ENCODE measurements at regions not wholly inside any gene's neighbourhood (a gene's known extent, or its start where the extent isn't known, plus 50 kb on each side); places are given as distances from the start of the nearest gene placed in this dataset.
A peak's percentile ranks its signal among the peaks of the same experiment; 100 is the strongest.

DNA sequence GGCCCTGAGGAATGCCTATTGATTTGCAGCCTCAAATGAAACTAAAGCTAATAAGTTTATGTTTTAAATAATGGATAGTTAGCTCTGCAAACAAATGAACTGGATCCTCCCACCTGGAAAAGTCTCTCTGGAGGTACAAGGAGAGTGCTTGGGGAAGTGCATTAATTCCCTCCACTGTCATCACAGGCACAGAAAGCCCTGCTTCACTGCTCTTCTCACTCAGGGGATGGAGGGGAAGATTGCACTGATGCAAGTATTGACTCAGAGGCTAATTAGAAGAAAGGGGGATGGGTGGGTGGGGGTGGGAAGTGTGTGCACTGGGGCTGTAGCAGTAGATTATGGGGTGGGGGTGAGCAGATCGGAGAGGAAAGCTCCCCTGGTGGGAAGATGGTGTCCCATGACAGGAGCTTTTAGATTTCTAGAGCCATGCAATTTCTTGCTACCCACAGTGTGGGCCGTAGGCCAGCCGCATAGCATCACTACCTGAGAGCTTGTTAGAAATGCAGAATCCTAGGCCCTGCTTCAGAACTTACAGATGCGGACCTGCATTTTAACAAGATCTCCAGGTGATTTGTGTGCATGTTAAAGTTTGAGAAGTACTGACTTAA, 163.9 kb downstream of the HIPK3 start:
- Histone ChIP-seq H3K36me3 (ENCODE audit: insufficient read depth, low read length) (no peaks in the 10 kb centered on the region), H3K4me1 (ENCODE audit: insufficient read depth, low read length) (no peaks in the 10 kb centered on the region), H3K9me3 (ENCODE audit: low read length) (no peaks in the 10 kb centered on the region), H3K27ac (ENCODE audit: low read depth, low read length) (no peak overlapping the region), H3K27me3 (ENCODE audit: insufficient read depth, low read length, poor library complexity, severe bottlenecking) (no peaks in the 10 kb centered on the region), H3K4me3 (ENCODE audit: low read length) (no peak overlapping the region)
- Mint-ChIP-seq H3K27me3 (peaks cover 12 to 42% of the 10 kb centered on the region in 2 donors), H3K4me1 (no peaks in the 10 kb centered on the region), H3K27ac (no peak overlapping the region), H3K36me3 (no peaks in the 10 kb centered on the region), H3K9me3 (no peaks in the 10 kb centered on the region), H3K4me3 (no peak overlapping the region)
- no peak for DNase-seq
- POLR2A ChIA-PET: no interaction called here
- CTCF ChIA-PET: no interaction called here

DNA sequence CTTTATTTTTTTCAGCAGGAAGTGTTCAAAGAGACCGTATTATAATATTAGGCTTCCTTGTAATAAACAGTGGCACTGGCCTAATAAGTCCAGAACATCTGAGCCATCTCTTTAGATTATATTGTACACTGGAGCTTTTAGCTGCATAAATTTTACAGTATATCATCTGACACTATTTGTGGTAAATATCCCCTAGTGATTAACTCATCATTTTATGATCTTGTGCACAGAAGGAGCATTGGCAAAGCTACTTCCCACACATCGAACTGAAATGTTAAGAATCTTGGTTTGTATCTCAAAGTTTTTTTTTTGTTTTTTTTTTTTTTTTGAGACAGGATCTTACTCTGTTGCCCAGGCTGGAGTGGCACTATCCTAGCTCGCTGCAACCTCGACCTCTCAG, 162.7 kb downstream of the HIPK3 start:
- Histone ChIP-seq H3K4me3 (ENCODE audit: low read length) (no peak overlapping the region), H3K9me3 (ENCODE audit: low read length) (no peaks in the 10 kb centered on the region), H3K36me3 (ENCODE audit: insufficient read depth, low read length) (no peaks in the 10 kb centered on the region), H3K27me3 (ENCODE audit: insufficient read depth, low read length, poor library complexity, severe bottlenecking) (no peaks in the 10 kb centered on the region), H3K27ac (ENCODE audit: low read depth, low read length) (no peak overlapping the region), H3K4me1 (ENCODE audit: insufficient read depth, low read length) (no peaks in the 10 kb centered on the region)
- Mint-ChIP-seq H3K27me3 (peaks cover 12 to 50% of the 10 kb centered on the region in 2 donors), H3K36me3 (no peaks in the 10 kb centered on the region), H3K4me1 (no peaks in the 10 kb centered on the region), H3K4me3 (no peak overlapping the region), H3K9me3 (no peaks in the 10 kb centered on the region), H3K27ac (no peak overlapping the region)
- ChIA-PET POLR2A (interaction anchor here (0.6 kb wide), 1 partner anchor 52 kb away, joined by 3 read pairs; no protein-coding TSS in a partner anchor), CTCF (interaction anchor here (0.8 kb wide), 1 partner anchor 15 kb away, joined by 3 read pairs; no protein-coding TSS in a partner anchor)
- no peak for DNase-seq

DNA sequence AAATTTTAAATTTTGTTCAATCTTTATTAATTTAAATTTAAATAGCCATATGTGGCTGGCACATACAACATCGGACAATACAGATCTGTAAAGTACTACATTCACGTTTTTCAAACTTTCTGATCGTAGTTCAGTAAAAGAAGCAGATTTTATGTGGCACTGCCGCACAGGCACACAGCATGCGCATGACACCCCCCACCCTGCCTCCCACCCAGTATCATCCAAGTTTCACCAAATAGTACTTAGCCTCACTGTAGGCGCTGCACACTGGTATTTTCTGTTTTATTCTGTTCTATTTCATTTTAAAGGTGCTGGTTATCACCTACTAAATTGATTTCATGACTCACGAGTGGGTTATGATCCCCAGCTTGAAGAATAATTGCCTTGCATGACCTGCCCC, 159.9 kb downstream of the HIPK3 start:
- Histone ChIP-seq H3K27me3 (ENCODE audit: insufficient read depth, low read length, poor library complexity, severe bottlenecking) (no peaks in the 10 kb centered on the region), H3K36me3 (ENCODE audit: insufficient read depth, low read length) (no peaks in the 10 kb centered on the region), H3K27ac (ENCODE audit: low read depth, low read length) (no peak overlapping the region), H3K4me1 (ENCODE audit: insufficient read depth, low read length) (no peaks in the 10 kb centered on the region), H3K4me3 (ENCODE audit: low read length) (no peak overlapping the region), H3K9me3 (ENCODE audit: low read length) (no peaks in the 10 kb centered on the region)
- Mint-ChIP-seq H3K27me3 (peaks cover 10 to 52% of the 10 kb centered on the region in 2 donors), H3K4me3 (no peak overlapping the region), H3K9me3 (no peaks in the 10 kb centered on the region), H3K27ac (peak overlapping the region in 1 of 8 donors; percentile 16), H3K4me1 (no peaks in the 10 kb centered on the region), H3K36me3 (no peaks in the 10 kb centered on the region)
- ChIA-PET CTCF (no interaction called here), POLR2A (no interaction called here)
- no peak for DNase-seq

DNA sequence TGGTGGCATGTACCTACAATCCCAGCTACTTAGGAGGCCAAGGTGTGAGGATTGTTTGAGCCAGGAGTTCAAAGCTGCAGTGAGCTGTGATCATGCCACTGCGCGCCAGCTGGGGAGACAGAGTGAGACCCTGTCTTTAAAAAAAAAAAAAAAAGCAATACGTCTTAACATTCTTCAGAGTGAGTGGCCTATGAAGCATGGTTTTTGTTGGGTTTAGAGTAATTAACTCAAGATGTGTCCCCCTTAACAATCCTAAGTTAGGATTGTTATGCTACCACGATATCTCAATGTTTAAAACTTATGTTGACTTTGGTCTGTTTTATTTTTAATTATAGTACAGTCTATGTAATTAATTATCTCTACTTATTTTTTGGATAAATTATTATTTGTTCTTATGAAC, 156.1 kb downstream of the HIPK3 start:
- Histone ChIP-seq H3K27me3 (ENCODE audit: insufficient read depth, low read length, poor library complexity, severe bottlenecking) (no peaks in the 10 kb centered on the region), H3K9me3 (ENCODE audit: low read length) (no peaks in the 10 kb centered on the region), H3K4me3 (ENCODE audit: low read length) (no peak overlapping the region), H3K27ac (ENCODE audit: low read depth, low read length) (no peak overlapping the region), H3K4me1 (ENCODE audit: insufficient read depth, low read length) (no peaks in the 10 kb centered on the region), H3K36me3 (ENCODE audit: insufficient read depth, low read length) (no peaks in the 10 kb centered on the region)
- H3K4me3 Mint-ChIP-seq: no peak overlapping the region
- peaks cover 5 to 53% of the 10 kb centered on the region in 2 donors for H3K27me3 Mint-ChIP-seq
- POLR2A ChIA-PET: no interaction called here
- CTCF ChIA-PET: no interaction called here
- DNase-seq: no peak
- H3K36me3 Mint-ChIP-seq: no peaks in the 10 kb centered on the region
- no peaks in the 10 kb centered on the region for H3K9me3 Mint-ChIP-seq
- no peaks in the 10 kb centered on the region for H3K4me1 Mint-ChIP-seq
- no peak overlapping the region for H3K27ac Mint-ChIP-seq

DNA sequence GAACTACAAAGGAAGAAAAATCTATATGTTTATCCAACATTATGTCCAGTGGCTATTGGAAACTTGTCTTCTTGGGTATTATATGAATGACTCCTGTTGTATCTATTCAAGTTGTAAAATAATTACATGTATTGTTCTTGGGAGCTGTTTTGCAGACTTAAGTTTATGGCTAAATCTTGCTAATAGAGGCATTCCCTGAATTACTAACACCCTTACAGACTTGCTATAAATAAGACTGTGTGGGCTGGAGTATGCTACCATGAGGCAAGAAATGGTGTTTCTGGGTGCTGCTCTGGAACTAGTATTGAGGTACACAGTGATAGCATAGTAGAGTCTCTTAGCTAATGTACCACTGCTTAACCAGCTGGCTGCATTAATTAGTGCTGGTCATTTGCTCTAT, 155.1 kb downstream of the HIPK3 start:
- no peaks in the 10 kb centered on the region for H3K36me3 ChIP-seq (ENCODE audit: insufficient read depth, low read length)
- Mint-ChIP-seq H3K36me3 (no peaks in the 10 kb centered on the region), H3K9me3 (no peaks in the 10 kb centered on the region), H3K27ac (no peak overlapping the region), H3K4me3 (no peak overlapping the region), H3K4me1 (no peaks in the 10 kb centered on the region), H3K27me3 (peaks cover 2 to 47% of the 10 kb centered on the region in 2 donors)
- no peaks in the 10 kb centered on the region for H3K4me1 ChIP-seq (ENCODE audit: insufficient read depth, low read length)
- DNase-seq: no peak
- H3K27me3 ChIP-seq (ENCODE audit: insufficient read depth, low read length, poor library complexity, severe bottlenecking): no peaks in the 10 kb centered on the region
- H3K27ac ChIP-seq (ENCODE audit: low read depth, low read length): no peak overlapping the region
- H3K9me3 ChIP-seq (ENCODE audit: low read length): no peaks in the 10 kb centered on the region
- H3K4me3 ChIP-seq (ENCODE audit: low read length): no peak overlapping the region
- CTCF ChIA-PET: no interaction called here
- POLR2A ChIA-PET: no interaction called here

DNA sequence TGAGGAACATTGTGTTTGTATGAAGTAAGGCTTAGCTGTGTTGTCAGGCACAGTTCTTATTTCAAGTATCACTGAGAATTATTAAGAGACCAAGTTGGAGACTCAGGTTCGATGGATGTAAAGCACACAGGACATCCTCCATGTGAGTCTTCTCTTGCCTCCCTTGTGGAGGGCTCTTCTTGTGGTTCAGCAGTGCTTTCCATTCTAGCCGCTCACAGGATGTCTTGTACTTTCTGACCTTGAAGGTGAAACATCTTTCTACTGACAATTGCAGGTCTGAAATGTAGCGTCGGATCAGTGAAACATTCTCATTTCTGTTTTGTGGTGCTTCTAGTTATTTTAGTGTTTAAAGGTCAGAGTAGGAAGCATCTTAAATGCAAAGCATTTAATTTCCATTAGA, 154.6 kb downstream of the HIPK3 start:
- H3K36me3 Mint-ChIP-seq: no peaks in the 10 kb centered on the region
- H3K27ac ChIP-seq (ENCODE audit: low read depth, low read length): no peak overlapping the region
- no peaks in the 10 kb centered on the region for H3K4me1 ChIP-seq (ENCODE audit: insufficient read depth, low read length)
- no peaks in the 10 kb centered on the region for H3K36me3 ChIP-seq (ENCODE audit: insufficient read depth, low read length)
- CTCF ChIA-PET: no interaction called here
- no peaks in the 10 kb centered on the region for H3K27me3 ChIP-seq (ENCODE audit: insufficient read depth, low read length, poor library complexity, severe bottlenecking)
- H3K27me3 Mint-ChIP-seq: peaks cover 2 to 46% of the 10 kb centered on the region in 2 donors
- H3K9me3 Mint-ChIP-seq: no peaks in the 10 kb centered on the region
- no peaks in the 10 kb centered on the region for H3K4me1 Mint-ChIP-seq
- H3K9me3 ChIP-seq (ENCODE audit: low read length): no peaks in the 10 kb centered on the region
- H3K4me3 Mint-ChIP-seq: no peak overlapping the region
- POLR2A ChIA-PET: no interaction called here
- no peak for DNase-seq
- H3K27ac Mint-ChIP-seq: no peak overlapping the region
- H3K4me3 ChIP-seq (ENCODE audit: low read length): no peak overlapping the region

DNA sequence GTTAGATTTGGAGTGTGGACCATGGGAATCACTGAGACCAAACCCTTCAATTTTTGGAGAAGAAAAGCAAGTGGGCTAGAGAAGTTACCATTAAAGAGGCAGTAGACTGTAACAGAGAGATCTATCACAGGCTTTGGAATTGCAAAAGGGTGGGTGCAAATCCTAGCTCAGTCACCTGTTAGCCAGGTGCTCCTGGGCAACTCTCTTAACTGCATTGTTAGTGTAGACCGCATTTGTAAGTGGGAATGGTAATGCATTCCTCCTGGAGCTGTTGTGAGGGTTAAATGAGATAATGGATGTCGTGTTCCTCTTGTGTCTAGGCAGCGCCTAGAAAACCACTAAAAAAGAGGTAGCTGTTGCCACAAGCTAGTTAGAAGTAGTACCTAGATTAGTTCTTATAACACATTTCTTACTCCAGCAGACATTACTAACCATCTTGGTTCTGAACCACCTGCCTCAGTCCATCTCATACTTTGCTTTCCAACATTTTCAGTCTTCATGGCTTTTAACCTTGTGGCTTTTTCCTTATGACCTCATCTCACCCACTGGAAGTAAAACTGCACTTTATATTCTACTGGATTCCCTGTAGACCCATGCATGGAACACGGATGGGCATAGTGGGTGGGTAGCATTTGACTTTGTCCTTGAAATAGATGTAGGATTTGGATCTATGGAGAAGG, 153.0 kb downstream of the HIPK3 start:
- no peak overlapping the region for H3K4me3 ChIP-seq (ENCODE audit: low read length)
- no peaks in the 10 kb centered on the region for H3K36me3 Mint-ChIP-seq
- H3K27ac Mint-ChIP-seq: no peak overlapping the region
- H3K27me3 ChIP-seq (ENCODE audit: insufficient read depth, low read length, poor library complexity, severe bottlenecking): no peaks in the 10 kb centered on the region
- H3K4me1 ChIP-seq (ENCODE audit: insufficient read depth, low read length): no peaks in the 10 kb centered on the region
- no peaks in the 10 kb centered on the region for H3K36me3 ChIP-seq (ENCODE audit: insufficient read depth, low read length)
- no peaks in the 10 kb centered on the region for H3K9me3 ChIP-seq (ENCODE audit: low read length)
- POLR2A ChIA-PET: no interaction called here
- H3K4me3 Mint-ChIP-seq: no peak overlapping the region
- CTCF ChIA-PET: no interaction called here
- H3K4me1 Mint-ChIP-seq: no peaks in the 10 kb centered on the region
- peaks cover 2 to 33% of the 10 kb centered on the region in 2 donors for H3K27me3 Mint-ChIP-seq
- DNase-seq: no peak
- no peak overlapping the region for H3K27ac ChIP-seq (ENCODE audit: low read depth, low read length)
- H3K9me3 Mint-ChIP-seq: no peaks in the 10 kb centered on the region

Data from CD8-positive, alpha-beta memory T cell (primary cell).